ENCODE measurements at regions not wholly inside any gene's neighbourhood (a gene's known extent, or its start where the extent isn't known, plus 50 kb on each side); places are given as distances from the start of the nearest gene placed in this dataset.

DNA sequence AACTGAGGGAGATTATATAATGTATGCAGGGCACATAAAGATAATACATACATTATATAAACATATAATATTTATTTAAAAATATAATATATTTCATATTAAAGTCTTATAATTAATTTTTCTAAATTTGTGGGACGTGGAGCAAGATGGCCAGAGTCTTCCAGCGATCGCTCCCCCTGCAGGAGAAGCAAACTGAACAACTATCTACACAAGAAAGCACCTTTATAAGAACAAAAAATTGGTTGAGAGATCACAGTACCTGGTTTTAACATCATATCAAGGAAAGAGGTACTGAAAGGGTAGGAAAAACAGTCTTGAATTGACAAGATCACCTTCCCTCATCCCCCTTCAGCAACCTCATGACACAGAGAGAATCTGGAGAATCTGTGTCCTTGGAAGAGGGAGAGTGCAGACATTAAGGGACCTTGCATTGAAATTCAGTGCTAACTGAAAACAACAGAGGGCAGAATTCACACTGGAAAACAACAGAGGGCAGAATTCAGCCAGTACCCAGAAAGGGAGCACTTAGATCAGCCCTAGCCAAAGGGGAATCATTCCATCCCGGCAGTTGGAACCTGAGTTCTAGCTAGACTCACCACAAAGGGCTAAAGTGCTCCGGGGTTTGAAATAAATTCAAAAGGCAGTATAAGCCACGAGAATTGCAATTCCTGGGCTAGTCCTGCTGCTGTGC, 262.5 kb upstream of the NDST3 start:
- TF ChIP-seq POLR2A (IDR thresholded peaks at IDR 0.05) = no peak
- TF ChIP-seq, protein P1, sequence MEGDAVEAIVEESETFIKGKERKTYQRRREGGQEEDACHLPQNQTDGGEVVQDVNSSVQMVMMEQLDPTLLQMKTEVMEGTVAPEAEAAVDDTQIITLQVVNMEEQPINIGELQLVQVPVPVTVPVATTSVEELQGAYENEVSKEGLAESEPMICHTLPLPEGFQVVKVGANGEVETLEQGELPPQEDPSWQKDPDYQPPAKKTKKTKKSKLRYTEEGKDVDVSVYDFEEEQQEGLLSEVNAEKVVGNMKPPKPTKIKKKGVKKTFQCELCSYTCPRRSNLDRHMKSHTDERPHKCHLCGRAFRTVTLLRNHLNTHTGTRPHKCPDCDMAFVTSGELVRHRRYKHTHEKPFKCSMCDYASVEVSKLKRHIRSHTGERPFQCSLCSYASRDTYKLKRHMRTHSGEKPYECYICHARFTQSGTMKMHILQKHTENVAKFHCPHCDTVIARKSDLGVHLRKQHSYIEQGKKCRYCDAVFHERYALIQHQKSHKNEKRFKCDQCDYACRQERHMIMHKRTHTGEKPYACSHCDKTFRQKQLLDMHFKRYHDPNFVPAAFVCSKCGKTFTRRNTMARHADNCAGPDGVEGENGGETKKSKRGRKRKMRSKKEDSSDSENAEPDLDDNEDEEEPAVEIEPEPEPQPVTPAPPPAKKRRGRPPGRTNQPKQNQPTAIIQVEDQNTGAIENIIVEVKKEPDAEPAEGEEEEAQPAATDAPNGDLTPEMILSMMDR (IDR thresholded peaks at IDR 0.05) = peak in 1 of 6 experiments; percentile 3

Data from Peyer's patch (tissue), 4 donors.